Mesothelial cell of epicardium (in vitro differentiated cells): ENCODE measurements at regions not wholly inside any gene's neighbourhood (a gene's known extent, or its start where the extent isn't known, plus 50 kb on each side); places are given as distances from the start of the nearest gene placed in this dataset.

Experiments used
- DNase-seq, 2 experiments: peaks; one replicate each; pipeline ENCODE4 v3.0.0; 2021; ENCODE audit warnings: low spot score in 2 of 2; ENCODE audit not compliant: unreplicated experiment in 2 of 2
- H3K27ac Mint-ChIP-seq: 2 replicates; pipeline ENCODE4 v1.8.0; 2021; ENCODE audit warnings: mixed read lengths
- H3K27me3 Mint-ChIP-seq: 2 replicates; pipeline ENCODE4 v1.8.0; 2021; ENCODE audit warnings: low read depth, mixed read lengths
- H3K36me3 Mint-ChIP-seq: 2 replicates; pipeline ENCODE4 v1.8.0; 2021; ENCODE audit warnings: mixed read lengths
- H3K4me1 Mint-ChIP-seq: 2 replicates; pipeline ENCODE4 v1.8.0; 2021; ENCODE audit warnings: mixed read lengths
- H3K4me3 Mint-ChIP-seq: 2 replicates; pipeline ENCODE4 v1.8.0; 2021; ENCODE audit warnings: mild to moderate bottlenecking, moderate library complexity, mixed read lengths
- H3K9me3 Mint-ChIP-seq: 2 replicates; pipeline ENCODE4 v1.8.0; 2021; ENCODE audit warnings: mixed read lengths
- TF ChIP-seq, protein P1 (sequence below): fragments of 200-600 bp; sonication (generic); IDR thresholded peaks from one replicate; pipeline ENCODE4 v1.5.0; 2021; ENCODE audit warnings: antibody characterized with exemption; ENCODE audit not compliant: unreplicated experiment

DNA sequence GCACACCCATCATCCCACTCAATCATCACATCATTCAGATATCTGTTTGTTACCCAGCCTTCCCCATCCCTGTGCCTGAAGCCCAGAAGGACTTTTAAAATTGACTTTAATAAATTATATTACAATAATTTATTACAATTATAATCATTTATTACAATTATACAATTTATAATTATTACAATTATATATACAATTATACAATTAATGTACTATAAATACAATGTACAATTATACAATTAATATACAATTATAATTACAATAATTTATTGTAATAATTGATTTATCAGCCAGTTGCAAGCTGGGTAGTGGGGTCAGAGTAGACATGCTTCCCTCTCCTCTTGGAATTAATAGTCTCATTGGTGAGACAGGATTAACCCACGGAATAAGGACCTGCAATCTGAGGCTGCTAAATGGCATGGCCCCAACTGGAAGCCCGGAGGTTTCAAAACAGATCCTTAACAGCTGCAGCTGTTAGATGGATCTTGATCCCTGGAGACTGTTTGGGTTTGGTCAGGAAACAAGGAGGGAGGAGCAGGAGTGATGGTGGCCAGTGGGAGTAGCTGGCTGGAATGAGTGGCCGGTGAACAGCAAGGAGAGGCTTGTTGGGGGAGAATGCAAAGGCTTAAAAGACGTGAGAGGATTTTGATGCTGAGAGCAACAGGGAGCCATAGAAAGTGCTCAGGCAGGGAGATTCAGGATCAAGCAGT, 402.8 kb upstream of the PODXL start:
- TF ChIP-seq, protein P1, sequence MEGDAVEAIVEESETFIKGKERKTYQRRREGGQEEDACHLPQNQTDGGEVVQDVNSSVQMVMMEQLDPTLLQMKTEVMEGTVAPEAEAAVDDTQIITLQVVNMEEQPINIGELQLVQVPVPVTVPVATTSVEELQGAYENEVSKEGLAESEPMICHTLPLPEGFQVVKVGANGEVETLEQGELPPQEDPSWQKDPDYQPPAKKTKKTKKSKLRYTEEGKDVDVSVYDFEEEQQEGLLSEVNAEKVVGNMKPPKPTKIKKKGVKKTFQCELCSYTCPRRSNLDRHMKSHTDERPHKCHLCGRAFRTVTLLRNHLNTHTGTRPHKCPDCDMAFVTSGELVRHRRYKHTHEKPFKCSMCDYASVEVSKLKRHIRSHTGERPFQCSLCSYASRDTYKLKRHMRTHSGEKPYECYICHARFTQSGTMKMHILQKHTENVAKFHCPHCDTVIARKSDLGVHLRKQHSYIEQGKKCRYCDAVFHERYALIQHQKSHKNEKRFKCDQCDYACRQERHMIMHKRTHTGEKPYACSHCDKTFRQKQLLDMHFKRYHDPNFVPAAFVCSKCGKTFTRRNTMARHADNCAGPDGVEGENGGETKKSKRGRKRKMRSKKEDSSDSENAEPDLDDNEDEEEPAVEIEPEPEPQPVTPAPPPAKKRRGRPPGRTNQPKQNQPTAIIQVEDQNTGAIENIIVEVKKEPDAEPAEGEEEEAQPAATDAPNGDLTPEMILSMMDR = no peak
- peaks cover 87% of the 10 kb centered on the region for H3K27me3 Mint-ChIP-seq
- no peaks in the 10 kb centered on the region for H3K36me3 Mint-ChIP-seq
- no peaks in the 10 kb centered on the region for H3K9me3 Mint-ChIP-seq
- no peaks in the 10 kb centered on the region for H3K4me1 Mint-ChIP-seq
- no peak overlapping the region for H3K4me3 Mint-ChIP-seq
- DNase-seq = no peak
- H3K27ac Mint-ChIP-seq = no peak overlapping the region

DNA sequence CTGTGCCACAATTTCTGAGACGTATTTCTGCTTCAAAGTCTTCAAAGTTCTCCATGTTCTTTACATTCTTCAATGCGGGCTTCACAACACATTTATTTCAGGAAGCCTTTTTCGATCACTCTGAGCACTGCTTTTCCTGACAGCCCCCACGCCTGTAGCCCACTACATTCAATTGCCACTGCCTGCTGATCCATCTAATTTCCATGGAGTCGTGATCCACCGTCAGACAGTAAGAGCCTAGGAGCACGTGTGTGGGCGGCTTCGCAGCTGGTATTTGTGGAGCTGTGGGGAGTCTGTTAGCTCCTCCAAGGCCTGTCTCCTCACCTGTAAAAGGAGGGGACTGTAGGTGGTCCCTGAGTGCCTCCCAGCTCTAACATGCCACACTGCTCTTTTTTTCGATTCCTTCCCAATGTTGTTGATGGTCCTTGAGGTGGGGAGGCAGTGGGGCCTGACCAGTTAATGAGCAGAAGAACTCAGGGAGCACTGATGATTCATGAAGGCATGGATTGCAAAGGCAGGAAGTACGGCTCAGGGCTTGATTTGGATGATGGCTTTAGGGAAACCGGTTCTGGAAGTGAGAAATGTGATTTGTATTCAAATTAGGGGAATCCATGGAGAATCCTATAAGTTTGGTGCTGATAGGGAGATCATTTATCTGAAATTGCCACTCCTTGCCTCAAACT, 401.1 kb upstream of the PODXL start:
- H3K27me3 Mint-ChIP-seq = peaks cover 79% of the 10 kb centered on the region
- H3K9me3 Mint-ChIP-seq = no peaks in the 10 kb centered on the region
- no peak overlapping the region for H3K27ac Mint-ChIP-seq
- TF ChIP-seq, protein P1 = no peak
- no peak overlapping the region for H3K4me3 Mint-ChIP-seq
- DNase-seq = no peak
- H3K36me3 Mint-ChIP-seq = no peaks in the 10 kb centered on the region
- H3K4me1 Mint-ChIP-seq = no peaks in the 10 kb centered on the region

- no peak overlapping the region for H3K27ac Mint-ChIP-seq
- DNase-seq = no peak
- no peaks in the 10 kb centered on the region for H3K4me1 Mint-ChIP-seq
- TF ChIP-seq, protein P1 = no peak
- H3K9me3 Mint-ChIP-seq = no peaks in the 10 kb centered on the region
- peaks cover 77% of the 10 kb centered on the region for H3K27me3 Mint-ChIP-seq
- no peaks in the 10 kb centered on the region for H3K36me3 Mint-ChIP-seq
- H3K4me3 Mint-ChIP-seq = no peak overlapping the region
These were observed 400.4 kb upstream of the PODXL start for GRCh38 chr7:131956864-131957263.

GRCh38 chr7:131955679-131956078, 399.3 kb upstream of the PODXL start:
- H3K9me3 Mint-ChIP-seq = no peaks in the 10 kb centered on the region
- no peak for DNase-seq
- TF ChIP-seq, protein P1 = no peak
- peaks cover 75% of the 10 kb centered on the region for H3K27me3 Mint-ChIP-seq
- no peaks in the 10 kb centered on the region for H3K4me1 Mint-ChIP-seq
- H3K4me3 Mint-ChIP-seq = no peak overlapping the region
- H3K36me3 Mint-ChIP-seq = no peaks in the 10 kb centered on the region
- H3K27ac Mint-ChIP-seq = no peak overlapping the region

DNA sequence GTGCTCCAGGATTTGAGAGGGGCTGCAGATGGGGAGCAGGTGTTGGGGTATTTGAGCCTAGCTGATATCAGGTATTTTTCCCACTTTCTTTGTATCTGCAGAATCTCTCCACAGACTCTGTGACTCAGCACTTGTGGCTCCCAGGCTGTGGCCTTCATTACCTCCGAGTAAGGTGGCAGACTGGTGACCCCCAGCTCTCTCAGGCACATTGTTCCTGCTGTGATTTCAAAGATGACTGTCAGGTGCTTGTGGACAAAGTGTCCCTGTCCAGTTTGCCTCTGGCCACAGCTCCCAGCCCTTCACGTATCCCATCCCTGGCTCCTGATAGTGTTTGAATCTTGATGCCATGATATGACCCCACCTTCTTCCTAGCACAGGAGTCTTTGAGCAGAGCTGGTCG, 396.8 kb upstream of the PODXL start:
- no peaks in the 10 kb centered on the region for H3K4me1 Mint-ChIP-seq
- no peak overlapping the region for H3K27ac Mint-ChIP-seq
- DNase-seq = no peak
- no peak overlapping the region for H3K4me3 Mint-ChIP-seq
- peaks cover 77% of the 10 kb centered on the region for H3K27me3 Mint-ChIP-seq
- no peaks in the 10 kb centered on the region for H3K9me3 Mint-ChIP-seq
- TF ChIP-seq, protein P1 = no peak
- H3K36me3 Mint-ChIP-seq = no peaks in the 10 kb centered on the region
